ENCODE measurements at regions not wholly inside any gene's neighbourhood (a gene's known extent, or its start where the extent isn't known, plus 50 kb on each side); places are given as distances from the start of the nearest gene placed in this dataset.
"Not testable (repeated sequence)": the region's sequence is repeated elsewhere in the genome, so short reads cannot be mapped to it uniquely, and the experiment has no call there.

DNA sequence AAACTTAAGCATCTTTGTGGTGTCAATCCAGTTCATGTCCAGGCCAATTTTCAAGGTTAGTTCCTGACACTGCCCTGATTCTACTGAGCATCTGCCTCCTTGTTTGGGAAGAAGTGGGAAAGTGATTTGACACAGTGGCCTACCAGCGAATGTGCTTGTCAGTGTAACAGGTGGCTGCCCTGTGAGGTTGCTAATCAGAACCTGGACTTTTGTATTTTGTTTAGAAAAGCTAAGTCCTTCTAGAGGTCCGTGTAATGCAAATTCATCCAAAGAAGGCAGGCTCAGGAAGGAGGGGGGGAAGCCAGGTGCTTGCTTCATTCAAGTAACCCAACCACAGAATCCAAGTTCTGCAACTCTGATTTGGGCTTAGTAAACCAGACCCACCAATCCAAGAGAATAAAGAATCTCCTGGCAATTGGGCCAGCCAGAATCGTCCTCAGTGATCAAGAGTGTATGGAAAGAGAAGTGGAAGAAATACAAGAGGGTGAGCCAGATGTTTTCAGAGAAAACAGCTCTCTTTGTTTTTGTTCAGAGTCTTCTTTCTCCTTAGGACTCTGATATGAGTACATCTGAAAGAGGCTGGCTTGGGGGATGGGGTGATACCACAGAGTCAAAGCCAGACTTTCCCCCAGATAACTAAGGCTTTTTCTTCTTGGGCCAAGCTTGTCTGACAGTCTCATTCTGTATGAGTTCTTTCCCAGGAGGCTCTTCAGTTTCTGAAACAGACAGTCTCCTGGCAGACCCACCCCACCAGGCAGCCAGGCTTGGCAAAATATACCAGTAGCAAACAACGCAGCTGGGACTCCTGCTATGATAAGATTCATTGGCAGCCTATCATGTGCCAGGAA is 508.9 kb upstream of the TBL1XR1 start:
- Histone ChIP-seq H3K9ac (ENCODE audit: low read depth in 1 of 2, low read length in 2 of 2) (no peak overlapping the region), H3K36me3 (ENCODE audit: control insufficient read depth in 2 of 2, insufficient read depth in 2 of 2, low read length in 2 of 2) (no peaks in the 10 kb centered on the region), H3K27me3 (ENCODE audit: control insufficient read depth in 2 of 2, insufficient read depth in 2 of 2, low read length in 2 of 2) (no peaks in the 10 kb centered on the region), H3K27ac (ENCODE audit: low read depth in 2 of 2, low read length in 2 of 2) (no peak overlapping the region), H3K4me3 (ENCODE audit: low read length in 2 of 2) (no peak overlapping the region), H3K4me1 (ENCODE audit: control insufficient read depth in 2 of 2, insufficient read depth in 2 of 2, low read length in 2 of 2) (no peaks in the 10 kb centered on the region), H3K9me3 (ENCODE audit: control insufficient read depth in 2 of 2, low read length in 2 of 2) (no peaks in the 10 kb centered on the region)

DNA sequence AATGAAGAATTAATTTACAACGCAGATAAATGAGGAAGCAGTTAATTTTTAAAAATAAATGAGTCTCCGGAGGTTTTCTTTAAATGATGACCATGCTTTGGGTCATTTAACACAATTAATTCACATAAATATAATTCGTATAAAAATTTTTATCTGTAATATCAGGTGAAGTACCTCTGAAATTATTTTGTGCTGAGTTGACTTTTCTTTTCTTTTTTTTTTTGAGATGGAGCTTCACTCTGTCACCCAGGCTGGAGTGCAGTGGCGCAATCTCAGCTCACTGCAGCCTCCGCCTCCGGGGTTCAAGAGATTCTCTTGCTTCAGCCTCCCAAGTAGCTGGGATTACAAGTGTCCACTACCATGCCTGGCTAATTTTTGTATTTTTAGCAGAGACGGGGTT is 512.2 kb upstream of the TBL1XR1 start:
- H3K4me3 ChIP-seq (ENCODE audit: low read length in 2 of 2); H3K27me3 ChIP-seq (ENCODE audit: control insufficient read depth in 2 of 2, insufficient read depth in 2 of 2, low read length in 2 of 2); H3K4me1 ChIP-seq (ENCODE audit: control insufficient read depth in 2 of 2, insufficient read depth in 2 of 2, low read length in 2 of 2); H3K9me3 ChIP-seq (ENCODE audit: control insufficient read depth in 2 of 2, low read length in 2 of 2); H3K36me3 ChIP-seq (ENCODE audit: control insufficient read depth in 2 of 2, insufficient read depth in 2 of 2, low read length in 2 of 2); H3K9ac ChIP-seq (ENCODE audit: low read depth in 1 of 2, low read length in 2 of 2); H3K27ac ChIP-seq (ENCODE audit: low read depth in 2 of 2, low read length in 2 of 2): not testable (repeated sequence)

- Histone ChIP-seq H3K4me3 (ENCODE audit: low read length in 2 of 2) (no peak overlapping the region), H3K9ac (ENCODE audit: low read depth in 1 of 2, low read length in 2 of 2) (no peak overlapping the region), H3K4me1 (ENCODE audit: control insufficient read depth in 2 of 2, insufficient read depth in 2 of 2, low read length in 2 of 2) (no peaks in the 10 kb centered on the region), H3K27ac (ENCODE audit: low read depth in 2 of 2, low read length in 2 of 2) (no peak overlapping the region), H3K36me3 (ENCODE audit: control insufficient read depth in 2 of 2, insufficient read depth in 2 of 2, low read length in 2 of 2) (no peaks in the 10 kb centered on the region), H3K9me3 (ENCODE audit: control insufficient read depth in 2 of 2, low read length in 2 of 2) (no peaks in the 10 kb centered on the region), H3K27me3 (ENCODE audit: control insufficient read depth in 2 of 2, insufficient read depth in 2 of 2, low read length in 2 of 2) (no peaks in the 10 kb centered on the region)
Measured at GRCh38 chr3:177710506-177710905, 513.2 kb upstream of the TBL1XR1 start.

DNA sequence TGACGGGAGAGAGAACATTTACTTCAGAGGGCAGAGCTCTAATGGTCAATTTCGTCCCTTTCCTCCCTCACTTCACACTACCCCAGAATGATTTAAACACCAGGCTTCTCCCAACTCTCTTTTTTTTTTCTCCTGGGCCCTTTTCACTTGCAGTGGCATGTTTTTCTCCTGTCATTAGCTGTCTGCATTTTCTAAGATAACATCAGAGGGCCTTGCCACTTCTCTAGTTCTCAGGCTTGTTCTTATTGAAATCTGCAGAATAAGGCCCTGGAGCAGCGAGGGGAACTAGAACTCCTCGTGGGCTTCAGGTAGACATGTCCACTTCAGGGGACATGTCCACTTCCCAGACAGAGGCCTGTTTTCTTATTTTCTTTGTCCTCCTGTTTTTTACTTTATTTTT is 514.4 kb upstream of the TBL1XR1 start:
- Histone ChIP-seq H3K36me3 (ENCODE audit: control insufficient read depth in 2 of 2, insufficient read depth in 2 of 2, low read length in 2 of 2) (no peaks in the 10 kb centered on the region), H3K27me3 (ENCODE audit: control insufficient read depth in 2 of 2, insufficient read depth in 2 of 2, low read length in 2 of 2) (no peaks in the 10 kb centered on the region), H3K4me1 (ENCODE audit: control insufficient read depth in 2 of 2, insufficient read depth in 2 of 2, low read length in 2 of 2) (no peaks in the 10 kb centered on the region), H3K4me3 (ENCODE audit: low read length in 2 of 2) (no peak overlapping the region), H3K9ac (ENCODE audit: low read depth in 1 of 2, low read length in 2 of 2) (no peak overlapping the region), H3K27ac (ENCODE audit: low read depth in 2 of 2, low read length in 2 of 2) (no peak overlapping the region), H3K9me3 (ENCODE audit: control insufficient read depth in 2 of 2, low read length in 2 of 2) (no peaks in the 10 kb centered on the region)

DNA sequence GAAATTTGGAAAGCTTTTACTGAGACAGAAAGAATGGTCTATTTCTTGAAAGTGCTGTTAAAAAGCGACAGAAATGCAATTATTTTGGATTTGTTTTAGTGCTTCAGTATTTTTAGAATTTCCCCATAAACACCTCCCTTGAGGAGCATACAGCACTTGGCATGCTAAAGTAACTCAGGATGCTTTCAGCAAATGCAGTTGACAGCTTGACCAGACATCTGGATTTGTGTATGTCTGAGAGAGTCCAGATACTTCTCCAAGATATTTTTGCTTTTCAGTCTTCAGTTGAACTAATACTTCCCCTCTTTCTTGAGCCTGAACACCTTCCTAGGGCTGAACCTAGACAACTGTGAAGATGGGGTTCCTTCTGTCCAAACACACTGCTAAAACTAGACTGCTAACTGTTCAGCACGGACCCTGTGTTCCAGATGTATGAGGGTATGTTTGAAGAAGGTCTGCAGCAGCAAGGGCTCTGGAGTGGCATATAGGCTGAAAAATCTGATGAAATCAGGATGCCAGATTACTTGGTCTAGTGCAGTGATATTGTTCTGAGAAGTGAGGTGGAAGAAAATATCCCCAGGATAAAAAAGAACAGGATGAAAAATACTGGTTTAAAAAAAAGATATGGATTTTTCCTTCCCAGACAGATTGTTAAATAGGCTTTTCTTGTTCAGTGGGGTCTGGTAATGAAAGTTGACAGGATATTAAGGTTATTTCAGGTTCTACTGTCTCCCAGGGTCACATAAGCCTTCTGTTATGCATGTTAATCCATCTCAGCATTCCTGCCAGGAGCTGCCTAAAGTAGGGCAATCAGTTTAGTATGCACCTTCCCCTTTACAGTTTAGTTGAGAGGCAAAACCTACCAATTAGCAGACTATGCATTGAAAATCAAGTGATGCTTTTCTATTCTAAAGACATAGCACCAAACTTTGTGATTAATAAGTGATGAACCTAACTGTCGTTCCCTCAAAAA is 516.9 kb upstream of the TBL1XR1 start:
- H3K27ac ChIP-seq (ENCODE audit: low read depth in 2 of 2, low read length in 2 of 2): no peak overlapping the region
- H3K9ac ChIP-seq (ENCODE audit: low read depth in 1 of 2, low read length in 2 of 2): no peak overlapping the region
- no peaks in the 10 kb centered on the region for H3K36me3 ChIP-seq (ENCODE audit: control insufficient read depth in 2 of 2, insufficient read depth in 2 of 2, low read length in 2 of 2)
- no peaks in the 10 kb centered on the region for H3K9me3 ChIP-seq (ENCODE audit: control insufficient read depth in 2 of 2, low read length in 2 of 2)
- no peak overlapping the region for H3K4me3 ChIP-seq (ENCODE audit: low read length in 2 of 2)
- H3K27me3 ChIP-seq (ENCODE audit: control insufficient read depth in 2 of 2, insufficient read depth in 2 of 2, low read length in 2 of 2): no peaks in the 10 kb centered on the region
- no peaks in the 10 kb centered on the region for H3K4me1 ChIP-seq (ENCODE audit: control insufficient read depth in 2 of 2, insufficient read depth in 2 of 2, low read length in 2 of 2)

DNA sequence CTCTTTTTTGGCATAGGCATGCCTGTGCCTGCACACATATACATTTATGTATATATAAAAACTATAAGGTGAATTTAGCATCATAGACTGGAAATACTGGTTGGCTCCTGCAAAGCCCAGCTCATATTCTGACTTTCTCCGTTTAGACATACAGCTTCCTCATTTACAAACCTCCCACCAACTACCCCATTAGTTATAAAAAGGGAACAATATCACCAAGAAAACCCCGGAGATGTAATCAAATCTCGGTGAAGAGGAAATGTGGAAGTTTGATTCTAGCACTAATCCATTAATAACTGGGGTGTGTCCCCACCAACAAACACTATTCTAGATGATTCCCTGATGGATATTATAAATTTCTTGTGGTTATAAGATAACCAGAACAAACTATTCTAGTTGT is 517.7 kb upstream of the TBL1XR1 start:
- H3K4me1 ChIP-seq (ENCODE audit: control insufficient read depth in 2 of 2, insufficient read depth in 2 of 2, low read length in 2 of 2): no peaks in the 10 kb centered on the region

GRCh38 chr3:177715980-177716379 is 518.7 kb upstream of the TBL1XR1 start:
- no peaks in the 10 kb centered on the region for H3K27me3 ChIP-seq (ENCODE audit: control insufficient read depth in 2 of 2, insufficient read depth in 2 of 2, low read length in 2 of 2)
- no peaks in the 10 kb centered on the region for H3K36me3 ChIP-seq (ENCODE audit: control insufficient read depth in 2 of 2, insufficient read depth in 2 of 2, low read length in 2 of 2)
- no peak overlapping the region for H3K9ac ChIP-seq (ENCODE audit: low read depth in 1 of 2, low read length in 2 of 2)
- no peaks in the 10 kb centered on the region for H3K9me3 ChIP-seq (ENCODE audit: control insufficient read depth in 2 of 2, low read length in 2 of 2)
- no peak overlapping the region for H3K27ac ChIP-seq (ENCODE audit: low read depth in 2 of 2, low read length in 2 of 2)
- no peaks in the 10 kb centered on the region for H3K4me1 ChIP-seq (ENCODE audit: control insufficient read depth in 2 of 2, insufficient read depth in 2 of 2, low read length in 2 of 2)
- H3K4me3 ChIP-seq (ENCODE audit: low read length in 2 of 2): no peak overlapping the region

More for the DNA sequence above, 517.7 kb upstream of the TBL1XR1 start:
- no peak overlapping the region for H3K27ac ChIP-seq (ENCODE audit: low read depth in 2 of 2, low read length in 2 of 2)
- H3K36me3 ChIP-seq (ENCODE audit: control insufficient read depth in 2 of 2, insufficient read depth in 2 of 2, low read length in 2 of 2): no peaks in the 10 kb centered on the region
- no peaks in the 10 kb centered on the region for H3K27me3 ChIP-seq (ENCODE audit: control insufficient read depth in 2 of 2, insufficient read depth in 2 of 2, low read length in 2 of 2)
- no peak overlapping the region for H3K9ac ChIP-seq (ENCODE audit: low read depth in 1 of 2, low read length in 2 of 2)
- no peaks in the 10 kb centered on the region for H3K9me3 ChIP-seq (ENCODE audit: control insufficient read depth in 2 of 2, low read length in 2 of 2)
- no peak overlapping the region for H3K4me3 ChIP-seq (ENCODE audit: low read length in 2 of 2)

- not testable (repeated sequence) for H3K36me3 ChIP-seq (ENCODE audit: control insufficient read depth in 2 of 2, insufficient read depth in 2 of 2, low read length in 2 of 2); H3K4me1 ChIP-seq (ENCODE audit: control insufficient read depth in 2 of 2, insufficient read depth in 2 of 2, low read length in 2 of 2); H3K4me3 ChIP-seq (ENCODE audit: low read length in 2 of 2); H3K9me3 ChIP-seq (ENCODE audit: control insufficient read depth in 2 of 2, low read length in 2 of 2); H3K27ac ChIP-seq (ENCODE audit: low read depth in 2 of 2, low read length in 2 of 2); H3K9ac ChIP-seq (ENCODE audit: low read depth in 1 of 2, low read length in 2 of 2); H3K27me3 ChIP-seq (ENCODE audit: control insufficient read depth in 2 of 2, insufficient read depth in 2 of 2, low read length in 2 of 2)
Measured at GRCh38 chr3:177720927-177721326, 523.6 kb upstream of the TBL1XR1 start.

- no peak overlapping the region for H3K9ac ChIP-seq (ENCODE audit: low read depth in 1 of 2, low read length in 2 of 2)
- no peak overlapping the region for H3K27ac ChIP-seq (ENCODE audit: low read depth in 2 of 2, low read length in 2 of 2)
- no peaks in the 10 kb centered on the region for H3K27me3 ChIP-seq (ENCODE audit: control insufficient read depth in 2 of 2, insufficient read depth in 2 of 2, low read length in 2 of 2)
- H3K4me1 ChIP-seq (ENCODE audit: control insufficient read depth in 2 of 2, insufficient read depth in 2 of 2, low read length in 2 of 2): no peaks in the 10 kb centered on the region
- H3K4me3 ChIP-seq (ENCODE audit: low read length in 2 of 2): no peak overlapping the region
- H3K36me3 ChIP-seq (ENCODE audit: control insufficient read depth in 2 of 2, insufficient read depth in 2 of 2, low read length in 2 of 2): no peaks in the 10 kb centered on the region
- no peaks in the 10 kb centered on the region for H3K9me3 ChIP-seq (ENCODE audit: control insufficient read depth in 2 of 2, low read length in 2 of 2)
Measured at GRCh38 chr3:177721864-177722785, 524.8 kb upstream of the TBL1XR1 start.
